OCI-LY7 (cell line): ENCODE measurements at regions not wholly inside any gene's neighbourhood (a gene's known extent, or its start where the extent isn't known, plus 50 kb on each side); places are given as distances from the start of the nearest gene placed in this dataset.

ENCODE experiments used
- BruUV-seq: library from RNA; stranded (reverse); fragments of 400-500 nt; replicated peaks from 2 replicates; lab custom pipeline; 2021; lab: Mats Ljungman, UMichigan
- CTCF ChIA-PET: fragments of 300-600 bp; sonication (Branson Sonifier 250); formaldehyde crosslinking; loops from one replicate; lab custom pipeline; 2022; ENCODE audit warnings: antibody characterized with exemption; ENCODE audit not compliant: unreplicated experiment; lab: Charles Lee
- POLR2A ChIA-PET: fragments of 300-600 bp; sonication (Branson Sonifier 250); formaldehyde crosslinking; loops from one replicate; lab custom pipeline; 2022; ENCODE audit warnings: antibody characterized with exemption; lab: Charles Lee
- DNase-seq: peaks from one replicate; pipeline ENCODE4 v3.0.0-alpha.2; 2015; ENCODE audit warnings: low spot score
- H2AFZ ChIP-seq: fragments of 200-600 bp; sonication (generic), shearing (Covaris generic); 2 replicates; pipeline ENCODE4 v1.6.1; 2014; ENCODE audit warnings: mild to moderate bottlenecking, antibody characterized with exemption, low read length, moderate library complexity
- H3K27ac ChIP-seq: fragments of 200-600 bp; sonication (generic); 2 replicates; pipeline ENCODE4 v1.5.1; 2014; ENCODE audit warnings: mixed run types, low read depth, mild to moderate bottlenecking, moderate library complexity, low read length, inconsistent platforms; ENCODE audit not compliant: poor library complexity, severe bottlenecking
- H3K36me3 ChIP-seq: fragments of 200-600 bp; sonication (generic); 2 replicates; pipeline ENCODE4 v1.6.1; 2014; ENCODE audit warnings: mild to moderate bottlenecking, antibody characterized with exemption, low read length, moderate library complexity, mixed read lengths; ENCODE audit not compliant: insufficient read depth
- H3K4me1 ChIP-seq: fragments of 200-600 bp; sonication (generic); 2 replicates; pipeline ENCODE4 v1.5.1; 2014; ENCODE audit warnings: mild to moderate bottlenecking, low read length; ENCODE audit not compliant: insufficient read depth, poor library complexity, severe bottlenecking
- H3K4me2 ChIP-seq: fragments of 200-600 bp; sonication (generic); 2 replicates; pipeline ENCODE4 v1.6.1; 2014; ENCODE audit warnings: mild to moderate bottlenecking, low read length
- H3K4me3 ChIP-seq: fragments of 200-600 bp; sonication (generic); 2 replicates; pipeline ENCODE4 v1.5.1; 2014; ENCODE audit warnings: mild to moderate bottlenecking, low read depth, low read length; ENCODE audit not compliant: poor library complexity, severe bottlenecking
- H3K79me2 ChIP-seq: fragments of 200-600 bp; sonication (generic); 2 replicates; pipeline ENCODE4 v1.6.1; 2016; ENCODE audit warnings: low read depth, mild to moderate bottlenecking, low read length, moderate library complexity, mixed read lengths; ENCODE audit not compliant: insufficient read depth
- H3K9me2 ChIP-seq: fragments of 200-600 bp; sonication (generic); 2 replicates; pipeline ENCODE4 v1.6.1; 2016; ENCODE audit warnings: mild to moderate bottlenecking, low read length, mixed read lengths; ENCODE audit not compliant: insufficient read depth
- H3K9me3 ChIP-seq: fragments of 200-600 bp; sonication (generic); 2 replicates; pipeline ENCODE4 v1.6.1; 2014; ENCODE audit warnings: mild to moderate bottlenecking, mixed run types, low read length, mixed read lengths
- H4K20me1 ChIP-seq: fragments of 200-600 bp; sonication (generic); 2 replicates; pipeline ENCODE4 v1.6.1; 2014; ENCODE audit warnings: mild to moderate bottlenecking, antibody characterized with exemption, low read length, moderate library complexity, mixed read lengths; ENCODE audit not compliant: insufficient read depth
- CTCF ChIP-seq: fragments of 200-600 bp; sonication (generic); conservative IDR thresholded peaks from 2 replicates; pipeline ENCODE4 v1.5.1; 2014; ENCODE audit warnings: mild to moderate bottlenecking, antibody characterized with exemption, low read length, moderate library complexity, mixed read lengths
- EZH2phosphoT487 ChIP-seq: fragments of 200-600 bp; sonication (generic); IDR thresholded peaks from 2 replicates; pipeline ENCODE4 v1.6.1; 2018; ENCODE audit warnings: low read depth, borderline replicate concordance, mild to moderate bottlenecking, mixed run types, antibody characterized with exemption, low read length, moderate library complexity, mixed read lengths
- intact Hi-C: fragments of 100-400 bp; cut with micrococcal nuclease; formaldehyde crosslinking; loops from one replicate; pipeline ENCODE4 v1.10.0; 2022; ENCODE audit not compliant: unreplicated experiment

DNA sequence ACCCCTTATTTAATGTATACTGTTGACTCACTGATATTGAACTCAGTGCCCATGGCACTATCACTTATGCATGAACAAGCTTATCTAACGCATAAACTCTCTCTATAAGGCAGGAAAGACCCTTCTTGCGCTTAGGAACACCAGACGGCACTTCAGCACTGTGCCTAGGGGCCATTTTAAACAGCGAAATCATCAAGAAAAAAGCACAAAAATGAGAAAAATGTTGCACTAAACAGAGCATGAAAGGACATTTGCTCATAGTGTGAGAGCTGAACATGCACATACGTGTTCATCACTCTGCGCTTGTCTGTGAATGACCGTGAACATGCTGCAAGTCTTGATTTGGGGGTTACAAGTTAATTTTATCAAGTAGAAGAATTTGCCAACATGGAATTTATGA lies 109.6 kb downstream of the WDR11 start:
- no peaks in the 10 kb centered on the region for H3K9me3 ChIP-seq
- H2AFZ ChIP-seq: no peak overlapping the region
- CTCF ChIA-PET: no interaction called here
- no peak overlapping the region for H3K4me3 ChIP-seq
- H3K9me2 ChIP-seq: no peaks in the 10 kb centered on the region
- no peaks in the 10 kb centered on the region for H3K79me2 ChIP-seq
- no peaks in the 10 kb centered on the region for H4K20me1 ChIP-seq
- no peak overlapping the region for H3K27ac ChIP-seq
- TF ChIP-seq CTCF (no peak), EZH2phosphoT487 (no peak)
- no peaks in the 10 kb centered on the region for H3K4me1 ChIP-seq
- no peak for DNase-seq
- no peak overlapping the region for H3K4me2 ChIP-seq
- no TSS peak for BruUV-seq
- POLR2A ChIA-PET: no interaction called here
- intact Hi-C loops: no loop called here
- H3K36me3 ChIP-seq: no peaks in the 10 kb centered on the region

GRCh38 chr10:120961795-120962755 lies 110.9 kb downstream of the WDR11 start:
- Histone ChIP-seq H3K9me3 (no peaks in the 10 kb centered on the region), H4K20me1 (no peaks in the 10 kb centered on the region), H3K79me2 (no peaks in the 10 kb centered on the region), H3K36me3 (no peaks in the 10 kb centered on the region), H3K9me2 (no peaks in the 10 kb centered on the region), H3K4me1 (no peaks in the 10 kb centered on the region), H2AFZ (no peak overlapping the region), H3K4me2 (no peak overlapping the region), H3K4me3 (no peak overlapping the region), H3K27ac (no peak overlapping the region)
- DNase-seq: no peak
- no peak for TF ChIP-seq CTCF
- no peak for TF ChIP-seq EZH2phosphoT487
- CTCF ChIA-PET: no interaction called here
- intact Hi-C loops: no loop called here
- BruUV-seq: no TSS peak
- POLR2A ChIA-PET: no interaction called here
